Trophoblast cell (in vitro differentiated cells and primary cell): ENCODE measurements at regions not wholly inside any gene's neighbourhood (a gene's known extent, or its start where the extent isn't known, plus 50 kb on each side); places are given as distances from the start of the nearest gene placed in this dataset.
A peak's percentile ranks its signal among the peaks of the same experiment; 100 is the strongest.

ENCODE experiments used
- DNase-seq, 2 donors: peaks; one replicate each; pipeline ENCODE4 v3.0.0-alpha.2; 2016
- H2AFZ ChIP-seq: 2 replicates; pipeline ENCODE4 v1.6.1; 2013; ENCODE audit warnings: low read length, moderate library complexity, mild to moderate bottlenecking; ENCODE audit not compliant: insufficient read depth, poor library complexity
- H2AK5ac ChIP-seq: 2 replicates; pipeline ENCODE4 v1.6.1; 2013; ENCODE audit warnings: mild to moderate bottlenecking, low read length
- H2BK120ac ChIP-seq: 2 replicates; pipeline ENCODE4 v1.6.1; 2013; ENCODE audit warnings: low read length, mild to moderate bottlenecking, moderate library complexity; ENCODE audit not compliant: insufficient read depth, poor library complexity
- H2BK12ac ChIP-seq: 2 replicates; pipeline ENCODE4 v1.6.1; 2013; ENCODE audit warnings: mild to moderate bottlenecking, low read length, moderate library complexity
- H2BK5ac ChIP-seq: 2 replicates; pipeline ENCODE4 v1.6.1; 2013; ENCODE audit warnings: low read length, low read depth, moderate library complexity, mild to moderate bottlenecking; ENCODE audit not compliant: poor library complexity
- H3K14ac ChIP-seq: 2 replicates; pipeline ENCODE4 v1.6.1; 2013; ENCODE audit warnings: mild to moderate bottlenecking, low read length
- H3K18ac ChIP-seq: 2 replicates; pipeline ENCODE4 v1.6.1; 2013; ENCODE audit warnings: mild to moderate bottlenecking, low read length
- H3K23ac ChIP-seq: 2 replicates; pipeline ENCODE4 v1.6.1; 2013; ENCODE audit warnings: low read length
- H3K27ac ChIP-seq: 2 replicates; pipeline ENCODE4 v1.5.1; 2013; ENCODE audit warnings: low read depth, mild to moderate bottlenecking, inconsistent platforms, low read length, moderate library complexity
- H3K27me3 ChIP-seq: 2 replicates; pipeline ENCODE4 v1.6.1; 2013; ENCODE audit warnings: inconsistent platforms, mild to moderate bottlenecking, low read length, moderate library complexity; ENCODE audit not compliant: insufficient read depth
- H3K36me3 ChIP-seq, 2 experiments: 1 replicate in 1 of 2; 2 replicates in 1 of 2; pipeline ENCODE4 v1.6.1; 2013; ENCODE audit warnings: low read length in 2 of 2, mild to moderate bottlenecking in 2 of 2, moderate library complexity in 1 of 2; ENCODE audit not compliant: insufficient read depth in 2 of 2, control insufficient read depth in 1 of 2
- H3K4ac ChIP-seq: 2 replicates; pipeline ENCODE4 v1.6.1; 2013; ENCODE audit warnings: low read depth, mild to moderate bottlenecking, low read length, moderate library complexity
- H3K4me1 ChIP-seq, 2 experiments: 1 replicate in 1 of 2; 2 replicates in 1 of 2; pipeline ENCODE4 v1.6.1; 2013; ENCODE audit warnings: low read length in 2 of 2, mild to moderate bottlenecking in 2 of 2, moderate library complexity in 1 of 2; ENCODE audit not compliant: insufficient read depth in 2 of 2, control insufficient read depth in 1 of 2
- H3K4me2 ChIP-seq: 2 replicates; pipeline ENCODE4 v1.6.1; 2013; ENCODE audit warnings: inconsistent platforms, mild to moderate bottlenecking, low read length, moderate library complexity
- H3K4me3 ChIP-seq: 2 replicates; pipeline ENCODE4 v1.5.1; 2013; ENCODE audit warnings: mild to moderate bottlenecking, low read depth, low read length, inconsistent platforms
- H3K79me1 ChIP-seq: one replicate; pipeline ENCODE4 v1.6.1; 2013; ENCODE audit warnings: low read length
- H3K79me2 ChIP-seq: 2 replicates; pipeline ENCODE4 v1.6.1; 2013; ENCODE audit warnings: low read length, mild to moderate bottlenecking; ENCODE audit not compliant: control insufficient read depth, insufficient read depth, poor library complexity
- H3K9ac ChIP-seq: 2 replicates; pipeline ENCODE4 v1.6.1; 2013; ENCODE audit warnings: mild to moderate bottlenecking, low read length
- H3K9me3 ChIP-seq: 2 replicates; pipeline ENCODE4 v1.6.1; 2013; ENCODE audit warnings: low read depth, mild to moderate bottlenecking, control low read depth, inconsistent platforms, low read length; ENCODE audit not compliant: insufficient read depth
- H4K12ac ChIP-seq: 2 replicates; pipeline ENCODE4 v1.6.1; 2013; ENCODE audit warnings: low read depth, mild to moderate bottlenecking, low read length, moderate library complexity
- H4K8ac ChIP-seq: 2 replicates; pipeline ENCODE4 v1.6.1; 2013; ENCODE audit warnings: low read depth, mild to moderate bottlenecking, low read length, moderate library complexity
- H4K91ac ChIP-seq: one replicate; pipeline ENCODE4 v1.6.1; 2013; ENCODE audit warnings: low read depth, mild to moderate bottlenecking, low read length, moderate library complexity
- WGBS: extraction: QIAGEN DNeasy Blood & Tissue Kit; methylation state at CpG from one replicate; pipeline ENCODE4 v1.1.7; 2013; ENCODE audit warnings: missing lambda C conversion rate; ENCODE audit not compliant: insufficient read length, insufficient coverage; ENCODE audit errors: extremely low coverage; 5-methylcytosine and 5-hydroxymethylcytosine counted together

GRCh38 chr7:16170671-16171070 is 250.7 kb downstream of the CRPPA start:
- H4K12ac ChIP-seq = no peak overlapping the region
- H3K18ac ChIP-seq = no peak overlapping the region
- no peak overlapping the region for H3K4me2 ChIP-seq
- H3K23ac ChIP-seq = no peak overlapping the region
- H3K79me1 ChIP-seq = no peaks in the 10 kb centered on the region
- H2BK5ac ChIP-seq = no peak overlapping the region
- no peaks in the 10 kb centered on the region for H3K36me3 ChIP-seq
- H4K8ac ChIP-seq = no peak overlapping the region
- H3K14ac ChIP-seq = no peak overlapping the region
- no CpG with 5 or more reads among the region's 18 CpGs for WGBS
- H2AK5ac ChIP-seq = no peak overlapping the region
- H3K9me3 ChIP-seq = peaks cover 5% of the 10 kb centered on the region
- no peak overlapping the region for H4K91ac ChIP-seq
- no peaks in the 10 kb centered on the region for H3K4me1 ChIP-seq
- no peak overlapping the region for H2AFZ ChIP-seq
- no peak for DNase-seq
- H3K27me3 ChIP-seq = no peaks in the 10 kb centered on the region
- no peak overlapping the region for H2BK12ac ChIP-seq
- no peak overlapping the region for H3K9ac ChIP-seq
- H3K4ac ChIP-seq = no peak overlapping the region
- H3K4me3 ChIP-seq = no peak overlapping the region
- no peak overlapping the region for H3K27ac ChIP-seq
- H2BK120ac ChIP-seq = no peak overlapping the region
- H3K79me2 ChIP-seq = no peaks in the 10 kb centered on the region

GRCh38 chr7:16169537-16169936 is 251.8 kb downstream of the CRPPA start:
- no peak overlapping the region for H3K4ac ChIP-seq
- H2BK120ac ChIP-seq = no peak overlapping the region
- H3K36me3 ChIP-seq = no peaks in the 10 kb centered on the region
- no peak overlapping the region for H2BK12ac ChIP-seq
- H3K27ac ChIP-seq = no peak overlapping the region
- no CpG with 5 or more reads among the region's 2 CpGs for WGBS
- no peak for DNase-seq
- no peak overlapping the region for H3K4me2 ChIP-seq
- no peaks in the 10 kb centered on the region for H3K79me1 ChIP-seq
- H3K4me1 ChIP-seq = no peaks in the 10 kb centered on the region
- H4K12ac ChIP-seq = no peak overlapping the region
- H3K9me3 ChIP-seq = peaks cover 5% of the 10 kb centered on the region
- H3K18ac ChIP-seq = no peak overlapping the region
- no peak overlapping the region for H3K23ac ChIP-seq
- H3K14ac ChIP-seq = no peak overlapping the region
- H4K91ac ChIP-seq = no peak overlapping the region
- no peak overlapping the region for H2AK5ac ChIP-seq
- H3K9ac ChIP-seq = no peak overlapping the region
- H3K79me2 ChIP-seq = no peaks in the 10 kb centered on the region
- H4K8ac ChIP-seq = no peak overlapping the region
- H3K27me3 ChIP-seq = no peaks in the 10 kb centered on the region
- no peak overlapping the region for H2BK5ac ChIP-seq
- no peak overlapping the region for H2AFZ ChIP-seq
- no peak overlapping the region for H3K4me3 ChIP-seq

GRCh38 chr7:16167526-16167925 is 253.8 kb downstream of the CRPPA start:
- Histone ChIP-seq H2BK12ac (no peak overlapping the region), H3K9me3 (peaks cover 5% of the 10 kb centered on the region), H4K8ac (no peak overlapping the region), H4K12ac (no peak overlapping the region), H2BK5ac (no peak overlapping the region), H3K27ac (no peak overlapping the region), H2AK5ac (no peak overlapping the region), H3K4me1 (no peaks in the 10 kb centered on the region), H3K36me3 (no peaks in the 10 kb centered on the region), H3K4me2 (no peak overlapping the region), H3K14ac (no peak overlapping the region), H3K4me3 (no peak overlapping the region), H3K18ac (no peak overlapping the region), H3K27me3 (no peaks in the 10 kb centered on the region), H2AFZ (no peak overlapping the region), H2BK120ac (no peak overlapping the region), H3K79me2 (no peaks in the 10 kb centered on the region), H4K91ac (no peak overlapping the region), H3K9ac (no peak overlapping the region), H3K4ac (no peak overlapping the region), H3K23ac (no peak overlapping the region), H3K79me1 (no peaks in the 10 kb centered on the region)
- DNase-seq = no peak
- WGBS = 100% methylated on average over 1 of the region's 3 CpGs

- no peak overlapping the region for H2AFZ ChIP-seq
- no peak overlapping the region for H3K18ac ChIP-seq
- no peak overlapping the region for H2BK5ac ChIP-seq
- H2BK120ac ChIP-seq = no peak overlapping the region
- H3K79me2 ChIP-seq = no peaks in the 10 kb centered on the region
- no peak overlapping the region for H4K12ac ChIP-seq
- WGBS = no CpG with 5 or more reads among the region's 4 CpGs
- no peak overlapping the region for H2AK5ac ChIP-seq
- H4K8ac ChIP-seq = no peak overlapping the region
- H2BK12ac ChIP-seq = no peak overlapping the region
- no peak overlapping the region for H3K14ac ChIP-seq
- H3K79me1 ChIP-seq = no peaks in the 10 kb centered on the region
- H3K27me3 ChIP-seq = no peaks in the 10 kb centered on the region
- H3K4ac ChIP-seq = no peak overlapping the region
- H3K9me3 ChIP-seq = peaks cover 9% of the 10 kb centered on the region
- peaks cover 0 to 7% of the 10 kb centered on the region in 2 experiments for H3K36me3 ChIP-seq
- no peak overlapping the region for H3K9ac ChIP-seq
- H3K4me3 ChIP-seq = no peak overlapping the region
- peak; percentile 10 to 61 for DNase-seq
- no peak overlapping the region for H3K27ac ChIP-seq
- H3K4me2 ChIP-seq = no peak overlapping the region
- no peak overlapping the region for H3K23ac ChIP-seq
- H4K91ac ChIP-seq = no peak overlapping the region
- H3K4me1 ChIP-seq = no peaks in the 10 kb centered on the region
Observed at GRCh38 chr7:16144361-16144760, 277.0 kb downstream of the CRPPA start.
